Omental fat pad (tissue), 3 donors: ENCODE measurements at regions not wholly inside any gene's neighbourhood (a gene's known extent, or its start where the extent isn't known, plus 50 kb on each side); places are given as distances from the start of the nearest gene placed in this dataset.

Experiments
- ATAC-seq: fragments of 150-250 bp; one replicate; pipeline ENCODE4 v1.9.1; 2016; ENCODE audit warnings: mild to moderate bottlenecking, moderate library complexity; ENCODE audit not compliant: low FRiP score
- DNase-seq: peaks from one replicate; pipeline ENCODE4 v3.0.0-alpha.2; 2019; ENCODE audit warnings: low spot score
- TF ChIP-seq, protein P1 (sequence below), 3 donors: fragments of 450-650 bp; IDR thresholded peaks; one replicate each; pipeline ENCODE4 v1.5.1; 2016 to 2017; ENCODE audit warnings: antibody characterized with exemption in 3 of 3, mild to moderate bottlenecking in 3 of 3, moderate library complexity in 2 of 3

DNA sequence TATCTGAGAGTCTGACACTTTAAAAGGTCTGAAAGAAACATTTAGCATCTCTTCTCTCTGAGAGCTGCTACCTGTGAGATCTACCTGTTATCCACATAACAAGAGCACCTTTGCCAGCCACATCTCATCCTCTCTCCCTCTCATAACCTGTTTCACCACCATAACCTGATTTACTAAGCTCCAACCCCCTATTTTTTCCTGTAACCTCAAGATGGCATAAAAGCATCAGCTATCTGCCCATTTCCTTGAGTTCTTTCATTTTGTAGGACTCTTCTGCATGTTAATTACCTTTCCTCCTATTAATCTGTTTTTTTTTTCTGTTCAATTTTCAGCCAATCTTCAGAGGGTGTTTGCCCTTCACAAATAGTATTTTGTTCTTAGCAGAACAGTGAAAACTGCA is 136.5 kb upstream of the KCNK1 start:
- no peak for ATAC-seq
- no peak for DNase-seq
- TF ChIP-seq, protein P1, sequence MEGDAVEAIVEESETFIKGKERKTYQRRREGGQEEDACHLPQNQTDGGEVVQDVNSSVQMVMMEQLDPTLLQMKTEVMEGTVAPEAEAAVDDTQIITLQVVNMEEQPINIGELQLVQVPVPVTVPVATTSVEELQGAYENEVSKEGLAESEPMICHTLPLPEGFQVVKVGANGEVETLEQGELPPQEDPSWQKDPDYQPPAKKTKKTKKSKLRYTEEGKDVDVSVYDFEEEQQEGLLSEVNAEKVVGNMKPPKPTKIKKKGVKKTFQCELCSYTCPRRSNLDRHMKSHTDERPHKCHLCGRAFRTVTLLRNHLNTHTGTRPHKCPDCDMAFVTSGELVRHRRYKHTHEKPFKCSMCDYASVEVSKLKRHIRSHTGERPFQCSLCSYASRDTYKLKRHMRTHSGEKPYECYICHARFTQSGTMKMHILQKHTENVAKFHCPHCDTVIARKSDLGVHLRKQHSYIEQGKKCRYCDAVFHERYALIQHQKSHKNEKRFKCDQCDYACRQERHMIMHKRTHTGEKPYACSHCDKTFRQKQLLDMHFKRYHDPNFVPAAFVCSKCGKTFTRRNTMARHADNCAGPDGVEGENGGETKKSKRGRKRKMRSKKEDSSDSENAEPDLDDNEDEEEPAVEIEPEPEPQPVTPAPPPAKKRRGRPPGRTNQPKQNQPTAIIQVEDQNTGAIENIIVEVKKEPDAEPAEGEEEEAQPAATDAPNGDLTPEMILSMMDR (IDR thresholded peaks at IDR 0.05): no peak

DNA sequence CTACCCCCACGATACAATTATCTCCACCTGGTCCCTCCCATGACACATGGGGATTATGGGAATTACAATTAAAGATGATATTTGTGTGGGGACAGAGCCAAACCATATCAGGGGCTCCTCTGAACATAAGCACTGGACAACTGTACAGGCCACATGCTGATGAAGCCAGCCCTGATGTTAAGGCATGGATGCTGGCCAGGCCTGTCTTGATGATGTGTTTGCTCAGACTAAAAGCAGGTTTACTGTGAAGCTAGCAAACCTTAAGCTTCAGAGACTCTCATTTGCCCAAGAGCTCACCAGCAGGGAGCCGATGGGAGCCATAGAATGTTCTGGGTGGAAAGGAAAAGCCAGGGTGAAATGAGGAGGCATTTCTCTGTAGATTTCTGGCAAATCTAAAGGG is 135.3 kb upstream of the KCNK1 start:
- TF ChIP-seq, protein P1 (IDR thresholded peaks at IDR 0.05): no peak
- ATAC-seq (no peak), DNase-seq (no peak)

DNA sequence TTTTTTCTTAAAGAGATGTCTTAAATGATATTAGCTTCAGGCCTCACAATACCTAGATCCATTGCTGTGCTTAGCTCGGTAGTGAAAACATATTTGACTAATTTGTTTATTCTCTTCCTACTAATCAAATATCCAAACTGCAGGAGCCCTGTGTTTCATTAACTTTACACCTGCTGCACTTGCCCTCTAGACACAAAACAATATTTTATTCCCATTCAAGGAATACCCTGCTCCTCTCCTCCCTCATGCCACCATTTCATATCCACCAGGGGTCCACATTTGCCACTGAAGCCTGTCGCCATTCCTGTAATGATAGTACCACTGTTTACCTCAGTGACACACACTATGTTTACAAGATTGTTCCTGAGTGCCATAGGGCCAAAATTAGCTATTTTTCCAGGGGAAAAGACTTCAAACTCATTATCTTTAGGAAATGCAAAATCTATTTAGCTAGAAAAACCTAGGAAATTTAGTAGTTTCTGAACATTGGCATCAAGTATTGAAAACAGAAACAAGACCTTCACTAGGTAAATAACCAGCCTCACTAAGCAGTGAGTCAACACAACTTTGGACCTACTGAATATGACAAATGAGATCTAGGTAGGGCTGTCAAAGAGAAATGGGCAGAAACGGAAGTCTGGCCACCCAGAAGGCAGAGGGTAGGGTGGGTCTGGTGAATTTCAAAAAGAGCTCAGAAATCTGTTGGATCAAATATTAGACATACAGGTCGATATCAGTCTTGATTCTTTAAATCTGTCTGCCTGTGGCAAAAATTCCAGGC is 134.6 kb upstream of the KCNK1 start:
- DNase-seq (no peak), ATAC-seq (no peak)
- TF ChIP-seq, protein P1 (IDR thresholded peaks at IDR 0.05): no peak

DNA sequence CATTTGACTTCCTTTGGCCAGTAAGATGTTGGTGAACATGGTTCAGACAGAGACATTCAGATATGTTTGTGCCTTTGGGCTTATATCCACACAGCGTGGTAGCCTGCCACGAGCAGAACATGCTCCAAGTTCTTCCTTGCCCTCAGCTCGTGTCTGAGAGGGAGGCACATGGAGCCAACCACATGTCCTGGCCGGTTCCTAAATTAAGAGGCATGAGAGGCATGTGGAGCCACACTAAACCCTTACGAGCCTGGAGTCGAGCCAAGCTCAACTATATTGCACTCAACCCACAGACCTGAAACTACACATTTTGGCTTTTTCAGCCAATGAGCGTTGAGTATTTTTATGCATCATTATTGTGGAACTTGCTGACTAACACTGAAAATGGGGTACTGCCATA is 133.7 kb upstream of the KCNK1 start:
- ATAC-seq: no peak
- TF ChIP-seq, protein P1 (IDR thresholded peaks at IDR 0.05): no peak
- no peak for DNase-seq

DNA sequence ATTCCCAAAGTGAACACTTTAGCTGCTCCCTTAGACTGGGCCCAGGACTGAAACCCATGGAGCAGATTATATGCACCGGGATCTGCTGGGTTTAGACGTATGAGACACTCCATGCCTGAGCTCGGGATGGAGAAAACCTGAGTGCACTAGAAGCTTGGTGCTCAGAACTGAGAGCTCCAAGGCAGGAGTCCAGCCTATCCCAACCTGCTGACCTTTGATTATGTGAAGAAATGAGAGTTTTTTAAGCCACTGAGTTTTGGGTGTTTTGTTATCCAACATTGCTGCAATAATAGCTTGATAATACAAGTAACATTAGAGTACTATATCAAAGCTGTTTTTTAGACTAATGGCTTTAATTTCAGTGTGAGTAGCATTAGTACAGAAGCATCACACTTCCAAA is 131.5 kb upstream of the KCNK1 start:
- TF ChIP-seq, protein P1 (IDR thresholded peaks at IDR 0.05): no peak
- no peak for ATAC-seq

DNA sequence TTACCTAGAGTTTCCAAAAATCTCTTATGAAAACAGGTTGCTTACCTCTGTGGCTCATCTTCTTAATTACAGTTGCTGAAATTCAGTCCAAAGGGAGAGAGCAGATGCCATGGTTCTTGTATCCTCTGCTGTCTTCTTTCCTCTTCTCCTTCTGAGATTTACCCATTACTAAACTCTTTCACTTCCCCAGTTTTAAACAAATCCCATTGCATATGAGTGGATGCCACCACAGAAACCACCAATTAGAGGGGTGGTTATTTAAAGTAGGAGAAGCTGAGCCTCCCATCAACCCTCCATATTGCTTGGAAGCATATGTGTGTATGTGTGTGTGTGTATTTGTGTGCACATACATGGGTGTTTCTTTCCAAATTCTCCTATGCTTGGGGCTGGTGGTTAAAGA is 128.5 kb upstream of the KCNK1 start:
- TF ChIP-seq, protein P1 (IDR thresholded peaks at IDR 0.05): no peak
- ATAC-seq (no peak), DNase-seq (no peak)

More for the DNA sequence above, 131.5 kb upstream of the KCNK1 start:
- DNase-seq: no peak

DNA sequence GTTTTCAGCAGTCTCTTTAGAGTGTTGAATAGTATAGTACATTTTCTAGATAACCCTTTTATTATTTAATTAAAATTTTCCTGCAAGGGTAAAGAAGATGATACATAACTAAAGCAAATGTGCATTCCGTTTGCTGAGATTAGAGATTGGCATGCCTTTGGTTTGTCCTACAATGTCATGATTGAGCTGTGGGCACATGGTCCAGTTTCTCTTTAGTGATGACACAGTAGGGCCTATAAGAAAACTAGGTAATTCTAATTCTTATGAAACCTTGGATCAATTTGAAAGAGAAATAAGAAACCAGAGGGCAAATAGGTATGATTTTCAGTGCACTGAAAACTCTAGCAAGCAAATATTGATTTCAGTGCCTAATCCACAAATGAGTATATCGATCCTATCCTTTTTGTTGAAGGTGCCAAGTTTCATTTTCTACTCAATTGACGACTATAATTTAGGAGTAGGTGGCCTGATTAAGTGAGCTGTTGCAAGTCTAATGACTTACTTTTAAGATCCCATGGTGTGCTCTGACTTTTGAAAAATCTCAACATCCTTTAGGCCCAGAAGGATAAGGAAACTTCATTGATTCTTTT is 128.0 kb upstream of the KCNK1 start:
- TF ChIP-seq, protein P1 (IDR thresholded peaks at IDR 0.05): no peak
- ATAC-seq: no peak
- DNase-seq: no peak
